Large intestine (tissue), 3 donors: ENCODE measurements at regions not wholly inside any gene's neighbourhood (a gene's known extent, or its start where the extent isn't known, plus 50 kb on each side); places are given as distances from the start of the nearest gene placed in this dataset.

Experiments used
- DNase-seq, 2 donors: peaks; one replicate each; pipeline versions ENCODE4 v3.0.0 to v3.0.0-alpha.2; 2013
- H3K27ac ChIP-seq: one replicate; pipeline ENCODE4 v1.5.1; 2013; ENCODE audit warnings: low read length
- H3K27me3 ChIP-seq: 2 replicates; pipeline ENCODE4 v1.6.1; 2013; ENCODE audit warnings: low read length; ENCODE audit not compliant: control insufficient read depth, insufficient read depth
- H3K36me3 ChIP-seq: 2 replicates; pipeline ENCODE4 v1.6.1; 2013; ENCODE audit warnings: low read length; ENCODE audit not compliant: control insufficient read depth, insufficient read depth
- H3K4me1 ChIP-seq: one replicate; pipeline ENCODE4 v1.6.1; 2013; ENCODE audit warnings: low read length; ENCODE audit not compliant: control insufficient read depth, insufficient read depth
- H3K4me3 ChIP-seq: one replicate; pipeline ENCODE4 v1.5.1; 2013; ENCODE audit warnings: low read length
- H3K9me3 ChIP-seq: one replicate; pipeline ENCODE4 v1.6.1; 2013; ENCODE audit warnings: mild to moderate bottlenecking, low read depth, low read length, moderate library complexity; ENCODE audit not compliant: control insufficient read depth
- WGBS: methylation state at CpG from one replicate; pipeline ENCODE4 v1.1.5; 2013; ENCODE audit warnings: low lambda C conversion rate; ENCODE audit not compliant: insufficient coverage; 5-methylcytosine and 5-hydroxymethylcytosine counted together

- DNase-seq, result no peak
- no peaks in the 10 kb centered on the region for H3K36me3 ChIP-seq
- peaks cover 5% of the 10 kb centered on the region for H3K9me3 ChIP-seq
- H3K27ac ChIP-seq, result no peak overlapping the region
- no peak overlapping the region for H3K4me3 ChIP-seq
- no peaks in the 10 kb centered on the region for H3K27me3 ChIP-seq
- H3K4me1 ChIP-seq, result no peaks in the 10 kb centered on the region
Observed at GRCh38 chr3:164524201-164524600, 554.1 kb downstream of the SI start.

- H3K4me1 ChIP-seq, result no peaks in the 10 kb centered on the region
- no peak overlapping the region for H3K4me3 ChIP-seq
- peaks cover 5% of the 10 kb centered on the region for H3K9me3 ChIP-seq
- H3K27ac ChIP-seq, result no peak overlapping the region
- H3K27me3 ChIP-seq, result no peaks in the 10 kb centered on the region
- H3K36me3 ChIP-seq, result no peaks in the 10 kb centered on the region
- no CpG with 5 or more reads among the region's 6 CpGs for WGBS
- no peak for DNase-seq
Observed at GRCh38 chr3:164522073-164522763, 556.1 kb downstream of the SI start.

- DNase-seq, result no peak
- Histone ChIP-seq H3K36me3 (no peaks in the 10 kb centered on the region), H3K27ac (no peak overlapping the region), H3K4me3 (no peak overlapping the region), H3K4me1 (no peaks in the 10 kb centered on the region), H3K9me3 (peaks cover 5% of the 10 kb centered on the region), H3K27me3 (no peaks in the 10 kb centered on the region)
- WGBS, result no CpG with 5 or more reads among the region's 2 CpGs
Observed at GRCh38 chr3:164521644-164522043, 556.7 kb downstream of the SI start.

GRCh38 chr3:164521139-164521538 is 557.2 kb downstream of the SI start:
- no CpG with 5 or more reads among the region's 4 CpGs for WGBS

GRCh38 chr3:164515256-164515655 is 563.0 kb downstream of the SI start:
- H3K27ac ChIP-seq, result no peak overlapping the region
- H3K4me1 ChIP-seq, result no peaks in the 10 kb centered on the region
- no peaks in the 10 kb centered on the region for H3K9me3 ChIP-seq
- H3K27me3 ChIP-seq, result no peaks in the 10 kb centered on the region
- WGBS, result no CpG with 5 or more reads among the region's 5 CpGs
- DNase-seq, result no peak
- H3K36me3 ChIP-seq, result no peaks in the 10 kb centered on the region
- no peak overlapping the region for H3K4me3 ChIP-seq

More at GRCh38 chr3:164521139-164521538, 557.2 kb downstream of the SI start:
- Histone ChIP-seq H3K36me3 (no peaks in the 10 kb centered on the region), H3K9me3 (peaks cover 5% of the 10 kb centered on the region), H3K27ac (no peak overlapping the region), H3K27me3 (no peaks in the 10 kb centered on the region), H3K4me3 (no peak overlapping the region), H3K4me1 (no peaks in the 10 kb centered on the region)
- no peak for DNase-seq

- Histone ChIP-seq H3K36me3 (no peaks in the 10 kb centered on the region), H3K9me3 (no peaks in the 10 kb centered on the region)
- WGBS, result no CpG with 5 or more reads among the region's 6 CpGs
Observed at GRCh38 chr3:164514576-164514975, 563.7 kb downstream of the SI start.

GRCh38 chr3:164507886-164508285 is 570.4 kb downstream of the SI start:
- H3K27ac ChIP-seq, result no peak overlapping the region
- no peaks in the 10 kb centered on the region for H3K36me3 ChIP-seq
- H3K27me3 ChIP-seq, result no peaks in the 10 kb centered on the region
- no peaks in the 10 kb centered on the region for H3K9me3 ChIP-seq
- no peaks in the 10 kb centered on the region for H3K4me1 ChIP-seq
- DNase-seq, result no peak
- no peak overlapping the region for H3K4me3 ChIP-seq

More at GRCh38 chr3:164514576-164514975, 563.7 kb downstream of the SI start:
- Histone ChIP-seq H3K4me3 (no peak overlapping the region), H3K27ac (no peak overlapping the region), H3K27me3 (no peaks in the 10 kb centered on the region), H3K4me1 (no peaks in the 10 kb centered on the region)
- DNase-seq, result no peak

- no peaks in the 10 kb centered on the region for H3K36me3 ChIP-seq
- H3K9me3 ChIP-seq, result no peaks in the 10 kb centered on the region
- no peak overlapping the region for H3K27ac ChIP-seq
- H3K4me1 ChIP-seq, result no peaks in the 10 kb centered on the region
- H3K27me3 ChIP-seq, result no peaks in the 10 kb centered on the region
- DNase-seq, result no peak
- H3K4me3 ChIP-seq, result no peak overlapping the region
Observed at GRCh38 chr3:164498917-164499316, 579.4 kb downstream of the SI start.

- WGBS, result no CpG with 5 or more reads among the region's 2 CpGs
- no peak for DNase-seq
- Histone ChIP-seq H3K9me3 (no peaks in the 10 kb centered on the region), H3K4me3 (no peak overlapping the region), H3K4me1 (no peaks in the 10 kb centered on the region), H3K27me3 (no peaks in the 10 kb centered on the region), H3K36me3 (no peaks in the 10 kb centered on the region), H3K27ac (no peak overlapping the region)
Observed at GRCh38 chr3:164488893-164489292, 589.4 kb downstream of the SI start.

GRCh38 chr3:164486150-164486549 is 592.1 kb downstream of the SI start:
- WGBS, result 100% methylated on average over 1 of the region's 3 CpGs
- no peaks in the 10 kb centered on the region for H3K9me3 ChIP-seq
- H3K27me3 ChIP-seq, result no peaks in the 10 kb centered on the region
- H3K36me3 ChIP-seq, result no peaks in the 10 kb centered on the region
- no peak overlapping the region for H3K4me3 ChIP-seq
- no peak for DNase-seq
- no peak overlapping the region for H3K27ac ChIP-seq
- H3K4me1 ChIP-seq, result no peaks in the 10 kb centered on the region

- WGBS, result 0% methylated on average over 1 of the region's 1 CpG
- H3K27ac ChIP-seq, result no peak overlapping the region
- no peaks in the 10 kb centered on the region for H3K27me3 ChIP-seq
- H3K36me3 ChIP-seq, result no peaks in the 10 kb centered on the region
- no peaks in the 10 kb centered on the region for H3K9me3 ChIP-seq
- no peak for DNase-seq
- H3K4me3 ChIP-seq, result no peak overlapping the region
- no peaks in the 10 kb centered on the region for H3K4me1 ChIP-seq
Observed at GRCh38 chr3:164479978-164480377, 598.3 kb downstream of the SI start.
